ENCODE measurements at regions not wholly inside any gene's neighbourhood (a gene's known extent, or its start where the extent isn't known, plus 50 kb on each side); places are given as distances from the start of the nearest gene placed in this dataset.

DNA sequence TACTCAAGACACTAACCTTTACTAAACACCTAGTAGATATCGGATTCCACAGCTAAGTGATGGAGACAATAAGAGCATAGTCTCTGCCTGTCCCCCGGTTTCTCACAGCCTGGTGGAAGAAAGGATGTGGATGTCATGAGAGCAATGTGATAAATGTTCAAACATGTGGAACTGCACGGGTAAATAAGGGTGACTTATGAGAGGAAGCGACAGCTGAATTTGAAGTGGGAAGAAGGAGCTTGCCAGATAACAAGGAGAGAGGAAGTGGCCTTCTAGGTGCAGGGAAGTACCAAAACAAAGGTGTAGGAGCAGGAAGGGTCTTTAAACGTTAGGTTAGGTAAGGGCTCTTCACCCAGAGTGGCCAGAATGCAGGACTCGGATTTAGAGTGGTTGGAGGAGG is 178.6 kb upstream of the NRIP1 start:
- H3K79me1 ChIP-seq (ENCODE audit: low read depth in 1 of 2, low read length in 2 of 2): no peaks in the 10 kb centered on the region
- in situ Hi-C loops (cut with MboI; ENCODE audit: low sequenced_read_pairs) (no loop called here), intact Hi-C loops (cut with micrococcal nuclease) (no loop called here), dilution Hi-C loops (cut with HindIII; ENCODE audit: low sequenced_read_pairs, unreplicated experiment) (no loop called here)
- no peaks in the 10 kb centered on the region for H3K27me3 ChIP-seq (ENCODE audit: control insufficient read depth, insufficient read depth, low read length)
- 40% methylated on average over 4 of the region's 6 CpGs; no CpG with 5 or more reads in 1 of the 2 experiments for WGBS, 2 experiments (ENCODE audit: extremely low coverage in 2 of 2, insufficient read length in 1 of 2)
- H4K5ac ChIP-seq (ENCODE audit: low read depth, low read length): no peak overlapping the region
- no peaks in the 10 kb centered on the region for H4K20me1 ChIP-seq (ENCODE audit: insufficient read depth, low read length)
- H2AK5ac ChIP-seq (ENCODE audit: low read depth, low read length): no peak overlapping the region
- ATAC-seq (ENCODE audit: low read depth) (no peak), DNase-seq (no peak)
- H3K56ac ChIP-seq (ENCODE audit: extremely low read depth, insufficient read depth, low read length): no peak overlapping the region
- no peak overlapping the region for H3K4me3 ChIP-seq (ENCODE audit: insufficient read depth, low read depth, low read length)
- H2AK9ac ChIP-seq (replicated peaks; ENCODE audit: low read depth, low read length, poor library complexity): no peak overlapping the region
- H3K23ac ChIP-seq (ENCODE audit: low read depth, low read length): no peak overlapping the region
- no peaks in the 10 kb centered on the region for H3K4me1 ChIP-seq (ENCODE audit: control insufficient read depth, insufficient read depth, low read length)
- H2BK20ac ChIP-seq (ENCODE audit: low read depth, low read length): no peak overlapping the region
- CTCF ChIA-PET: no interaction called here
- H3K14ac ChIP-seq (replicated peaks; ENCODE audit: low read depth, low read length): no peak overlapping the region
- H2BK120ac ChIP-seq (ENCODE audit: low read depth, low read length): no peak overlapping the region
- no peak overlapping the region for H4K91ac ChIP-seq (ENCODE audit: insufficient read depth, low read depth, low read length)
- H3K9me1 ChIP-seq (ENCODE audit: insufficient read depth, low read length): no peaks in the 10 kb centered on the region
- H3K27ac ChIP-seq (ENCODE audit: insufficient read depth, low read length): no peak overlapping the region
- BruUV-seq (replicated peaks): no TSS peak
- no peak overlapping the region for H3K18ac ChIP-seq (ENCODE audit: low read depth, low read length)
- H3K9ac ChIP-seq (ENCODE audit: low read depth, low read length): no peak overlapping the region
- no peak overlapping the region for H2BK15ac ChIP-seq (ENCODE audit: low read depth, low read length)
- H3K4me2 ChIP-seq (ENCODE audit: low read depth, low read length): no peak overlapping the region
- H3K9me3 ChIP-seq (ENCODE audit: control insufficient read depth, insufficient read depth, low read length): no peaks in the 10 kb centered on the region
- no peak overlapping the region for H2AFZ ChIP-seq (replicated peaks; ENCODE audit: low read length, poor library complexity)
- no peak overlapping the region for H3K4ac ChIP-seq (ENCODE audit: low read depth, low read length)
- POLR2A ChIA-PET (ENCODE audit: unreplicated experiment): no interaction called here
- no peaks in the 10 kb centered on the region for H3K36me3 ChIP-seq (ENCODE audit: control insufficient read depth, insufficient read depth, low read length)
- no peak overlapping the region for H2BK5ac ChIP-seq (ENCODE audit: low read depth, low read length, poor library complexity, severe bottlenecking)
- no peak for TF ChIP-seq CEBPB (IDR thresholded peaks at IDR 0.05; ENCODE audit: low read depth, low read length)
- no peak for TF ChIP-seq CTCF (conservative IDR thresholded peaks at IDR 0.05; ENCODE audit: low read depth, low read length)
- TF ChIP-seq RFX5 (IDR thresholded peaks at IDR 0.05; ENCODE audit: low read depth, low read length): no peak
- TF ChIP-seq MAZ (IDR thresholded peaks at IDR 0.05; ENCODE audit: borderline replicate concordance, low read depth, low read length): no peak
- no peak for TF ChIP-seq POLR2A (IDR thresholded peaks at IDR 0.05; ENCODE audit: low read depth, low read length)
- TF ChIP-seq RAD21 (IDR thresholded peaks at IDR 0.05; ENCODE audit: low read length): no peak
- TF ChIP-seq BHLHE40 (IDR thresholded peaks at IDR 0.05; ENCODE audit: low read depth, low read length): no peak
- TF ChIP-seq MAFK (IDR thresholded peaks at IDR 0.05; ENCODE audit: low read depth, low read length): no peak
- no peak for TF ChIP-seq SMC3 (IDR thresholded peaks at IDR 0.05; ENCODE audit: low read depth, low read length)
- TF ChIP-seq RCOR1 (IDR thresholded peaks at IDR 0.05; ENCODE audit: insufficient replicate concordance, low read length): no peak
- TF ChIP-seq MXI1 (IDR thresholded peaks at IDR 0.05; ENCODE audit: borderline replicate concordance, low read depth, low read length): no peak
- TF ChIP-seq FOS (IDR thresholded peaks at IDR 0.05; ENCODE audit: low read depth, low read length): no peak
- no peak for TF ChIP-seq CHD1 (IDR thresholded peaks at IDR 0.05; ENCODE audit: low read depth, low read length)
- no peak for TF ChIP-seq USF2 (IDR thresholded peaks at IDR 0.05; ENCODE audit: low read depth, low read length)
- no peak for TF ChIP-seq NFE2L2 (IDR thresholded peaks at IDR 0.05; ENCODE audit: low read depth, low read length)
- TF ChIP-seq ELK1 (IDR thresholded peaks at IDR 0.05; ENCODE audit: borderline replicate concordance, low read depth, low read length): no peak
- H4K8ac ChIP-seq (ENCODE audit: low read depth in 2 of 2, low read length in 2 of 2): no peak overlapping the region

Data from IMR-90 (cell line).